K562 (cell line): ENCODE measurements at regions not wholly inside any gene's neighbourhood (a gene's known extent, or its start where the extent isn't known, plus 50 kb on each side); places are given as distances from the start of the nearest gene placed in this dataset.

Experiments
- ATAC-seq: fragments of 200-7000 bp; cut with Tn5 transposase; 3 replicates; pipeline ENCODE4 v1.9.1; 2020; ENCODE audit warnings: moderate library complexity
- BruUV-seq: library from RNA; stranded (reverse); fragments of 400-500 nt; replicated peaks from 2 replicates; lab custom pipeline; 2021; lab: Mats Ljungman, UMichigan
- CTCF ChIA-PET: fragments of 300-600 bp; formaldehyde crosslinking; extraction: SDS; loops from one replicate; lab custom pipeline; 2021; ENCODE audit warnings: low intra/inter-chr PET ratio; lab: Yijun Ruan, JAX
- POLR2A ChIA-PET: fragments of 300-600, 350-650 bp; sonication (Branson Sonifier 250); formaldehyde crosslinking; extraction: SDS; loops from one replicate; lab custom pipeline; 2021; ENCODE audit warnings: antibody characterized with exemption, inconsistent platforms; lab: Yijun Ruan, JAX
- DNase-seq, 4 experiments: peaks; one replicate each; pipeline versions ENCODE4 v3.0.0 to v3.0.0-alpha.2; 2011 to 2018; ENCODE audit warnings: low spot score in 3 of 4, mixed read lengths in 3 of 4; ENCODE audit errors: extremely low read depth in 1 of 4
- FAIRE-seq: peaks from 2 replicates; lab custom pipeline; 2011; peaks lifted over from hg19 to GRCh38; lab: Jason Lieb, UNC
- H2AFZ ChIP-seq: 2 replicates; pipeline ENCODE4 v1.6.0; 2011; ENCODE audit warnings: low read depth, low read length, control low read depth, inconsistent platforms
- H3K27ac ChIP-seq: fragments of 200-600 bp; 3 replicates; pipeline ENCODE4 v1.8.0; 2011; ENCODE audit warnings: low read depth, mild to moderate bottlenecking, control low read depth, inconsistent platforms, low read length, moderate library complexity, mixed read lengths; ENCODE audit errors: extremely low read depth
- H3K27me3 ChIP-seq, 2 experiments: fragments of 300-600 bp in 1 of 2; 2 replicates in 1 of 2; 3 replicates in 1 of 2; pipeline versions ENCODE4 v1.6.0 to v1.8.0; 2011; ENCODE audit warnings: inconsistent platforms in 2 of 2, low read length in 2 of 2, mild to moderate bottlenecking in 1 of 2, mixed read lengths in 1 of 2, moderate library complexity in 1 of 2; ENCODE audit not compliant: control insufficient read depth in 2 of 2, insufficient read depth in 2 of 2
- H3K36me3 ChIP-seq: fragments of 300-600 bp; 3 replicates; pipeline ENCODE4 v1.8.0; 2011; ENCODE audit warnings: mild to moderate bottlenecking, low read length, inconsistent platforms; ENCODE audit not compliant: control insufficient read depth, insufficient read depth
- H3K4me1 ChIP-seq, 2 experiments: fragments of 200-600 bp in 1 of 2; replicated peaks in 1 of 2; 2 replicates in 1 of 2; 3 replicates in 1 of 2; pipeline versions ENCODE4 v1.5.1 to v1.8.0; 2011; ENCODE audit warnings: inconsistent platforms in 2 of 2, low read length in 2 of 2, mild to moderate bottlenecking in 1 of 2, mixed read lengths in 1 of 2, moderate library complexity in 1 of 2; ENCODE audit not compliant: control insufficient read depth in 2 of 2, insufficient read depth in 2 of 2
- H3K4me2 ChIP-seq: 2 replicates; pipeline ENCODE4 v1.6.1; 2011; ENCODE audit warnings: low read length, control low read depth, inconsistent platforms, mixed read lengths; ENCODE audit not compliant: insufficient read depth
- H3K4me3 ChIP-seq: fragments of 200-600 bp; sonication (generic), shearing (Covaris generic); 2 replicates; pipeline ENCODE4 v1.5.1; 2016; ENCODE audit warnings: control low read depth, inconsistent platforms
- H3K79me2 ChIP-seq: fragments of 200-600 bp; 3 replicates; pipeline ENCODE4 v1.8.0; 2011; ENCODE audit warnings: low read length, inconsistent platforms; ENCODE audit not compliant: control insufficient read depth, insufficient read depth
- H3K9ac ChIP-seq, 2 experiments: 2 replicates each; pipeline versions ENCODE4 v1.6.0 to v1.6.1; 2011; ENCODE audit warnings: low read depth in 2 of 2, low read length in 2 of 2, control low read depth in 1 of 2, inconsistent platforms in 1 of 2, mild to moderate bottlenecking in 1 of 2, mixed read lengths in 1 of 2; ENCODE audit not compliant: insufficient read depth in 1 of 2
- H3K9me1 ChIP-seq: one replicate; pipeline ENCODE4 v1.6.0; 2011; ENCODE audit warnings: inconsistent platforms, mild to moderate bottlenecking, low read length, moderate library complexity; ENCODE audit not compliant: control insufficient read depth, insufficient read depth
- H3K9me3 ChIP-seq: replicated peaks from 2 replicates; pipeline ENCODE4 v1.5.1; 2011; ENCODE audit warnings: low read depth, low read length, inconsistent platforms; ENCODE audit not compliant: control insufficient read depth, insufficient read depth
- H4K20me1 ChIP-seq: replicated peaks from 2 replicates; pipeline ENCODE4 v1.6.1; 2011; ENCODE audit warnings: low read length, inconsistent platforms, mixed read lengths; ENCODE audit not compliant: control insufficient read depth, insufficient read depth
- BCL6 ChIP-seq: fragments of 250-450 bp; sonication (Bioruptor Pico); IDR thresholded peaks from 2 replicates; pipeline ENCODE4 v1.4.0; 2020
- C11orf30 ChIP-seq: fragments of 450-650 bp; IDR thresholded peaks from 2 replicates; pipeline ENCODE4 v1.6.1; 2016; ENCODE audit warnings: low read depth, mild to moderate bottlenecking
- NCOA4 ChIP-seq: fragments of 450-650 bp; IDR thresholded peaks from 2 replicates; pipeline ENCODE4 v1.6.1; 2018; ENCODE audit warnings: mild to moderate bottlenecking; ENCODE audit not compliant: partially characterized antibody
- PML ChIP-seq: IDR thresholded peaks from 2 replicates; pipeline ENCODE4 v1.6.1; 2012; ENCODE audit warnings: low read length, inconsistent platforms
- RBM25 ChIP-seq: fragments of 200-400 bp; formaldehyde crosslinking; IDR thresholded peaks from 2 replicates; pipeline ENCODE4 v1.6.1; 2018; ENCODE audit warnings: low read length, low read depth, moderate library complexity; ENCODE audit not compliant: severe bottlenecking
- ZNF584 ChIP-seq: fragments of 200-800 bp; sonication (Bioruptor generic); IDR thresholded peaks from 2 replicates; pipeline ENCODE4 v1.6.1; 2016; ENCODE audit warnings: low read depth, mild to moderate bottlenecking, missing genetic modification characterization, missing compliant biosample characterization
- WGBS: fragments of 100-300 bp; shearing (Covaris generic); methylation state at CpG from one replicate; pipeline ENCODE4 v1.1.6; 2016; ENCODE audit warnings: low coverage, mixed read lengths; ENCODE audit not compliant: insufficient coverage; ENCODE audit errors: missing lambda C conversion rate; 5-methylcytosine and 5-hydroxymethylcytosine counted together
- in situ Hi-C: fragments of 300-500 bp; cut with MboI; formaldehyde crosslinking; loops from 4 replicates; pipeline ENCODE4 v1.15.0; 2018; ENCODE audit warnings: inconsistent platforms, mixed read lengths
- intact Hi-C: fragments of 100-400 bp; cut with micrococcal nuclease; formaldehyde crosslinking; loops from 2 replicates; pipeline ENCODE4 v1.14.2; 2022
- TF ChIP-seq, protein P1 (sequence below): fragments of 200-400 bp; formaldehyde crosslinking; IDR thresholded peaks from 2 replicates; pipeline ENCODE4 v1.6.1; 2017; ENCODE audit warnings: mild to moderate bottlenecking, low read depth, low read length, moderate library complexity
- TF ChIP-seq, protein P2 (sequence below): fragments of 450-650 bp; IDR thresholded peaks from 2 replicates; pipeline ENCODE4 v1.6.1; 2016; ENCODE audit warnings: low read depth

DNA sequence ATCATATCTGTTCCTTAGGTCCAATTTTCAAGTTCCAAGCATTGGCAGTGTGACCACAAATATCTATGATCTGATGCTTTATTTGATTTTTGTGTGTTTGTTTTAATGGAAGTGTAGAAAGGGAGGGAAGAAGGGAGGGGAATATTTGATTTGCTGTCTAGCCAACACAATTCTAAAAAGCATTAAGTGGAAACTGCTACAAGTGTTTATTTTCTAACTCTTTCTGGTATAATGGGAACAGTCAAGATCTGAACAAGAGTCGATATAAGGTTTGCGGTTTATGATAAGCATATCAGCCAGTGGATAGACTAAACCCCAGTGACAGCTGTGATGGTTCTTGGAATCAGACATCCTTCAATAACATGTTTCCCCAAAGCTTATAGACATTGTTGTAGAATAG, 267.8 kb upstream of the SNX7 start:
- DNase-seq (no peak), FAIRE-seq (no peak), ATAC-seq (no peak)
- no peak for TF ChIP-seq BCL6
- no peak for TF ChIP-seq RBM25
- TF ChIP-seq NCOA4, result no peak
- TF ChIP-seq, protein P1, sequence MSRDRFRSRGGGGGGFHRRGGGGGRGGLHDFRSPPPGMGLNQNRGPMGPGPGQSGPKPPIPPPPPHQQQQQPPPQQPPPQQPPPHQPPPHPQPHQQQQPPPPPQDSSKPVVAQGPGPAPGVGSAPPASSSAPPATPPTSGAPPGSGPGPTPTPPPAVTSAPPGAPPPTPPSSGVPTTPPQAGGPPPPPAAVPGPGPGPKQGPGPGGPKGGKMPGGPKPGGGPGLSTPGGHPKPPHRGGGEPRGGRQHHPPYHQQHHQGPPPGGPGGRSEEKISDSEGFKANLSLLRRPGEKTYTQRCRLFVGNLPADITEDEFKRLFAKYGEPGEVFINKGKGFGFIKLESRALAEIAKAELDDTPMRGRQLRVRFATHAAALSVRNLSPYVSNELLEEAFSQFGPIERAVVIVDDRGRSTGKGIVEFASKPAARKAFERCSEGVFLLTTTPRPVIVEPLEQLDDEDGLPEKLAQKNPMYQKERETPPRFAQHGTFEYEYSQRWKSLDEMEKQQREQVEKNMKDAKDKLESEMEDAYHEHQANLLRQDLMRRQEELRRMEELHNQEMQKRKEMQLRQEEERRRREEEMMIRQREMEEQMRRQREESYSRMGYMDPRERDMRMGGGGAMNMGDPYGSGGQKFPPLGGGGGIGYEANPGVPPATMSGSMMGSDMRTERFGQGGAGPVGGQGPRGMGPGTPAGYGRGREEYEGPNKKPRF, result no peak
- TF ChIP-seq PML, result no peak
- TF ChIP-seq, protein P2, sequence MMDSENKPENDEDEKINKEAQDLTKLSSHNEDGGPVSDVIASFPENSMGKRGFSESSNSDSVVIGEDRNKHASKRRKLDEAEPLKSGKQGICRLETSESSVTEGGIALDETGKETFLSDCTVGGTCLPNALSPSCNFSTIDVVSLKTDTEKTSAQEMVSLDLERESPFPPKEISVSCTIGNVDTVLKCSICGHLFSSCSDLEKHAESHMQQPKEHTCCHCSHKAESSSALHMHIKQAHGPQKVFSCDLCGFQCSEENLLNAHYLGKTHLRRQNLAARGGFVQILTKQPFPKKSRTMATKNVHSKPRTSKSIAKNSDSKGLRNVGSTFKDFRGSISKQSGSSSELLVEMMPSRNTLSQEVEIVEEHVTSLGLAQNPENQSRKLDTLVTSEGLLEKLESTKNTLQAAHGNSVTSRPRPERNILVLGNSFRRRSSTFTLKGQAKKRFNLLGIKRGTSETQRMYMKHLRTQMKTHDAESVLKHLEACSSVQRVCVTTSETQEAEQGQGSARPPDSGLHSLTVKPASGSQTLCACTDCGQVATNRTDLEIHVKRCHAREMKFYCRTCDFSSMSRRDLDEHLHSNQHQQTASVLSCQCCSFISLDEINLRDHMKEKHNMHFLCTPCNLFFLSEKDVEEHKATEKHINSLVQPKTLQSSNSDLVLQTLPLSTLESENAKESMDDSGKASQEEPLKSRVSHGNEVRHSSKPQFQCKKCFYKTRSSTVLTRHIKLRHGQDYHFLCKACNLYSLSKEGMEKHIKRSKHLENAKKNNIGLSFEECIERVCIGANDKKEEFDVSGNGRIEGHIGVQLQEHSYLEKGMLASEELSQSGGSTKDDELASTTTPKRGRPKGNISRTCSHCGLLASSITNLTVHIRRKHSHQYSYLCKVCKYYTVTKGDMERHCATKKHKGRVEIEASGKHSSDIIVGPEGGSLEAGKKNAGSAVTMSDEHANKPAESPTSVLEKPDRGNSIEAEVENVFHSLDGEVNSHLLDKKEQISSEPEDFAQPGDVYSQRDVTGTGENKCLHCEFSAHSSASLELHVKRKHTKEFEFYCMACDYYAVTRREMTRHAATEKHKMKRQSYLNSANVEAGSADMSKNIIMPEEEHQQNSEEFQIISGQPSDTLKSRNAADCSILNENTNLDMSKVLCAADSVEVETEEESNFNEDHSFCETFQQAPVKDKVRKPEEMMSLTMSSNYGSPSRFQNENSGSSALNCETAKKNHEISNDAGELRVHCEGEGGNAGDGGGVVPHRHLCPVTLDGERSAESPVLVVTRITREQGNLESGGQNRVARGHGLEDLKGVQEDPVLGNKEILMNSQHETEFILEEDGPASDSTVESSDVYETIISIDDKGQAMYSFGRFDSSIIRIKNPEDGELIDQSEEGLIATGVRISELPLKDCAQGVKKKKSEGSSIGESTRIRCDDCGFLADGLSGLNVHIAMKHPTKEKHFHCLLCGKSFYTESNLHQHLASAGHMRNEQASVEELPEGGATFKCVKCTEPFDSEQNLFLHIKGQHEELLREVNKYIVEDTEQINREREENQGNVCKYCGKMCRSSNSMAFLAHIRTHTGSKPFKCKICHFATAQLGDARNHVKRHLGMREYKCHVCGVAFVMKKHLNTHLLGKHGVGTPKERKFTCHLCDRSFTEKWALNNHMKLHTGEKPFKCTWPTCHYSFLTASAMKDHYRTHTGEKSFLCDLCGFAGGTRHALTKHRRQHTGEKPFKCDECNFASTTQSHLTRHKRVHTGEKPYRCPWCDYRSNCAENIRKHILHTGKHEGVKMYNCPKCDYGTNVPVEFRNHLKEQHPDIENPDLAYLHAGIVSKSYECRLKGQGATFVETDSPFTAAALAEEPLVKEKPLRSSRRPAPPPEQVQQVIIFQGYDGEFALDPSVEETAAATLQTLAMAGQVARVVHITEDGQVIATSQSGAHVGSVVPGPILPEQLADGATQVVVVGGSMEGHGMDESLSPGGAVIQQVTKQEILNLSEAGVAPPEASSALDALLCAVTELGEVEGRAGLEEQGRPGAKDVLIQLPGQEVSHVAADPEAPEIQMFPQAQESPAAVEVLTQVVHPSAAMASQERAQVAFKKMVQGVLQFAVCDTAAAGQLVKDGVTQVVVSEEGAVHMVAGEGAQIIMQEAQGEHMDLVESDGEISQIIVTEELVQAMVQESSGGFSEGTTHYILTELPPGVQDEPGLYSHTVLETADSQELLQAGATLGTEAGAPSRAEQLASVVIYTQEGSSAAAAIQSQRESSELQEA, result no peak
- TF ChIP-seq C11orf30, result no peak
- no peak for TF ChIP-seq ZNF584 (CRISPR knock-in tag)
- H2AFZ ChIP-seq, result no peak overlapping the region
- H3K9ac ChIP-seq, result no peak overlapping the region
- H3K36me3 ChIP-seq, result no peaks in the 10 kb centered on the region
- no TSS peak for BruUV-seq
- POLR2A ChIA-PET, result no interaction called here
- H3K27me3 ChIP-seq, result no peaks in the 10 kb centered on the region
- in situ Hi-C loops (no loop called here), intact Hi-C loops (no loop called here)
- H3K9me3 ChIP-seq, result no peaks in the 10 kb centered on the region
- WGBS, result 5% methylated on average over 2 of the region's 2 CpGs
- no peak overlapping the region for H3K27ac ChIP-seq
- CTCF ChIA-PET, result no interaction called here
- H3K79me2 ChIP-seq, result no peaks in the 10 kb centered on the region
- H4K20me1 ChIP-seq, result no peaks in the 10 kb centered on the region
- H3K9me1 ChIP-seq, result no peaks in the 10 kb centered on the region
- H3K4me3 ChIP-seq, result no peak overlapping the region
- no peaks in the 10 kb centered on the region for H3K4me1 ChIP-seq
- no peak overlapping the region for H3K4me2 ChIP-seq
